ENCODE measurements at regions not wholly inside any gene's neighbourhood (a gene's known extent, or its start where the extent isn't known, plus 50 kb on each side); places are given as distances from the start of the nearest gene placed in this dataset.

DNA sequence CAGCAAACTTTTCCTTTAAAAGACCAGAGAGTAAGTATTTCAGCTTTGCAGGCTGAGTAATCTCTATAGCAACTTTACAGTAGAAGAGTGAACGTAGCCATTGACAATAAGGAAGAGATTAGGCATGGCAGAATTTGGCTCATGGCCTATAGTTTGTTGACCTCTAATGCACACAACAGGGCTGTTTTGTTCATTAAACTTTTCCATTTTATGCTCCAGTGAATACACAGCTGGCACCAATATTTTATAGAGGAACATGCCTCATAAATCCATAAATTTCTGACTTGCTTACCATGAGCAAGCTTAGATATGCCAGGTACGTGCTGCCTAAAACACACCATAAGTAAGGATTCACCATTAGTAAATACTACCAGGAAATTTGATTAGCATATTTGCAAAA, 609.0 kb upstream of the STXBP6 start:
- Histone ChIP-seq H2AFZ (ENCODE audit: low read depth) (no peak overlapping the region), H3K27me3 (ENCODE audit: insufficient read depth, low read depth) (no peaks in the 10 kb centered on the region), H3K27ac (no peak overlapping the region)

DNA sequence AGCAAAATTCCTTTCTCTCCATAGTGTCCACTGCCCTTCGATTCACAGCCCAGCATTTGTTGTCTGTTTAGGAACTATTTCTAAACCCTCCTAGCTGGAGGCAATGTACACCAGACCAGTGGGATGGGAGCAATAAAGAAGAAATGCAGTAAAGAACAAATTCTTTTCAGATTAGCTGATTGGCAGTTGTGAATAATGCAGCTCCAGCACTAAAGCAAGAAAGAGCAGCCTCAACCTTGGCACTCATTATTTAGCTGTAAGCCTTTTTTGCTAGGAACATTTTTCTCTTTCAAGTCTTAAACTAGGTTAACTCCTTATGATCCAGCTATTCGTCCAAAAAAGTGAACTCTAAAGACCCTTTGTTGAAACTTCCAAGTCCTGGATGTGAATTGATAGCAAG, 580.5 kb upstream of the STXBP6 start:
- Histone ChIP-seq H3K79me2 (ENCODE audit: insufficient read depth, low read depth) (no peaks in the 10 kb centered on the region), H3K27ac (no peak overlapping the region), H3K36me3 (ENCODE audit: insufficient read depth) (no peaks in the 10 kb centered on the region), H4K20me1 (ENCODE audit: insufficient read depth) (no peaks in the 10 kb centered on the region), H3K4me3 (IDR thresholded peaks at IDR 0.05; ENCODE audit: insufficient read depth, low read depth, low read length) (no peak overlapping the region), H3K4me1 (ENCODE audit: low read depth, poor library complexity, severe bottlenecking) (no peaks in the 10 kb centered on the region), H3K9ac (no peak overlapping the region), H3K4me2 (no peak overlapping the region), H3K27me3 (ENCODE audit: insufficient read depth, low read depth) (no peaks in the 10 kb centered on the region), H2AFZ (ENCODE audit: low read depth) (no peak overlapping the region)
- TF ChIP-seq, protein P1, sequence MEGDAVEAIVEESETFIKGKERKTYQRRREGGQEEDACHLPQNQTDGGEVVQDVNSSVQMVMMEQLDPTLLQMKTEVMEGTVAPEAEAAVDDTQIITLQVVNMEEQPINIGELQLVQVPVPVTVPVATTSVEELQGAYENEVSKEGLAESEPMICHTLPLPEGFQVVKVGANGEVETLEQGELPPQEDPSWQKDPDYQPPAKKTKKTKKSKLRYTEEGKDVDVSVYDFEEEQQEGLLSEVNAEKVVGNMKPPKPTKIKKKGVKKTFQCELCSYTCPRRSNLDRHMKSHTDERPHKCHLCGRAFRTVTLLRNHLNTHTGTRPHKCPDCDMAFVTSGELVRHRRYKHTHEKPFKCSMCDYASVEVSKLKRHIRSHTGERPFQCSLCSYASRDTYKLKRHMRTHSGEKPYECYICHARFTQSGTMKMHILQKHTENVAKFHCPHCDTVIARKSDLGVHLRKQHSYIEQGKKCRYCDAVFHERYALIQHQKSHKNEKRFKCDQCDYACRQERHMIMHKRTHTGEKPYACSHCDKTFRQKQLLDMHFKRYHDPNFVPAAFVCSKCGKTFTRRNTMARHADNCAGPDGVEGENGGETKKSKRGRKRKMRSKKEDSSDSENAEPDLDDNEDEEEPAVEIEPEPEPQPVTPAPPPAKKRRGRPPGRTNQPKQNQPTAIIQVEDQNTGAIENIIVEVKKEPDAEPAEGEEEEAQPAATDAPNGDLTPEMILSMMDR (conservative IDR thresholded peaks at IDR 0.05; ENCODE audit: low read depth, low read length) = no peak

More for the DNA sequence above, 609.0 kb upstream of the STXBP6 start:
- no peaks in the 10 kb centered on the region for H3K36me3 ChIP-seq (ENCODE audit: insufficient read depth)
- H3K79me2 ChIP-seq (ENCODE audit: insufficient read depth, low read depth) = no peaks in the 10 kb centered on the region
- H3K9ac ChIP-seq = no peak overlapping the region
- H4K20me1 ChIP-seq (ENCODE audit: insufficient read depth) = no peaks in the 10 kb centered on the region
- TF ChIP-seq, protein P1 (conservative IDR thresholded peaks at IDR 0.05; ENCODE audit: low read depth, low read length) = no peak
- no peak overlapping the region for H3K4me3 ChIP-seq (IDR thresholded peaks at IDR 0.05; ENCODE audit: insufficient read depth, low read depth, low read length)
- H3K4me1 ChIP-seq (ENCODE audit: low read depth, poor library complexity, severe bottlenecking) = no peaks in the 10 kb centered on the region
- no peak overlapping the region for H3K4me2 ChIP-seq

DNA sequence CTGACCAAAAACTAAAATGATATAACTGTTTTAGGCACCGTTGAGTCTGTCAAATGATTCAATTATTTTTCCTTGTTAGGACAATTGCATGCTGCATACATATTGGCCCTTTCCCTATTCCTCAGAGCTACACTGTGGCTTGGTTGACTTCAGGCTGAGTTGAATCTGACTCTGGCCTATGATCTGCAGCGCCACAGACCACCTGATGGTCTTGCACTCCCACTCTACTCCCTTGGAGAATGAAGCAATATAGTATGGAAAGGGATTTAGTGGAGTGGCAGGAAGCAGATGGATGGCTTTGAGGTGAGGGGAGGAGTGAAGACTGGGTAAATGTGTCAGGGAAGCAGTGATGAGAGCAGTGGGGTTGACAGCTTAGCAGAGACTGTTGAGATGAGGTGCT, 579.0 kb upstream of the STXBP6 start:
- H3K4me3 ChIP-seq (IDR thresholded peaks at IDR 0.05; ENCODE audit: insufficient read depth, low read depth, low read length) = no peak overlapping the region
- no peak overlapping the region for H3K27ac ChIP-seq
- no peak overlapping the region for H3K4me2 ChIP-seq
- no peak overlapping the region for H3K9ac ChIP-seq
- no peaks in the 10 kb centered on the region for H4K20me1 ChIP-seq (ENCODE audit: insufficient read depth)
- no peak overlapping the region for H2AFZ ChIP-seq (ENCODE audit: low read depth)
- TF ChIP-seq, protein P1 (conservative IDR thresholded peaks at IDR 0.05; ENCODE audit: low read depth, low read length) = no peak
- no peaks in the 10 kb centered on the region for H3K27me3 ChIP-seq (ENCODE audit: insufficient read depth, low read depth)
- H3K4me1 ChIP-seq (ENCODE audit: low read depth, poor library complexity, severe bottlenecking) = no peaks in the 10 kb centered on the region
- no peaks in the 10 kb centered on the region for H3K36me3 ChIP-seq (ENCODE audit: insufficient read depth)
- H3K79me2 ChIP-seq (ENCODE audit: insufficient read depth, low read depth) = no peaks in the 10 kb centered on the region

DNA sequence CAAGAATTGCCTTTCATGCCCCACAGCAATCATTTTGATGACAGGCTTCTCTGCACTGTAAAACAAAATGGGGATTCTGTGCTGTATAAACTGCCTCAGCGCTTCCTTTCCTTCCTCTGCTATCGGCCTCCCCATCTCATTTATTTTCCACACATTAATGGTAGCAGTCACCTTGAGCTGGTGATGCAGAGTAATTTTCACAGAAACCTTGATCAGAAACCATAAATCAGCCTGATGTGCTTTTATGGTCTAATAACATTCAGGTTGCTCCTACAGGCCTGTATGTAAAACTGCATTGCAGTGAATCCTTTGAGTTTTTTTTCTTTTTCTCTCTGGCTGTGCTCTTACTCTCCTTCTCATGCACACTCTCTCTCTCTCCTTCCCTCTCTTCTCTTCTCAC, 578.4 kb upstream of the STXBP6 start:
- H3K4me1 ChIP-seq (ENCODE audit: low read depth, poor library complexity, severe bottlenecking) = no peaks in the 10 kb centered on the region
- TF ChIP-seq, protein P1 (conservative IDR thresholded peaks at IDR 0.05; ENCODE audit: low read depth, low read length) = no peak
- no peak overlapping the region for H3K27ac ChIP-seq
- no peaks in the 10 kb centered on the region for H4K20me1 ChIP-seq (ENCODE audit: insufficient read depth)
- no peaks in the 10 kb centered on the region for H3K36me3 ChIP-seq (ENCODE audit: insufficient read depth)
- no peak overlapping the region for H3K4me3 ChIP-seq (IDR thresholded peaks at IDR 0.05; ENCODE audit: insufficient read depth, low read depth, low read length)
- H3K27me3 ChIP-seq (ENCODE audit: insufficient read depth, low read depth) = no peaks in the 10 kb centered on the region
- H3K4me2 ChIP-seq = no peak overlapping the region
- no peak overlapping the region for H2AFZ ChIP-seq (ENCODE audit: low read depth)
- no peaks in the 10 kb centered on the region for H3K79me2 ChIP-seq (ENCODE audit: insufficient read depth, low read depth)
- H3K9ac ChIP-seq = no peak overlapping the region
